HEK293 (cell line): ENCODE measurements at regions not wholly inside any gene's neighbourhood (a gene's known extent, or its start where the extent isn't known, plus 50 kb on each side); places are given as distances from the start of the nearest gene placed in this dataset.

Experiments
- CTCF ChIA-PET: fragments of 350-600 bp; formaldehyde crosslinking; extraction: SDS; loops from one replicate; lab custom pipeline; 2021; ENCODE audit warnings: antibody characterized with exemption; lab: Yijun Ruan, JAX
- POLR2A ChIA-PET: fragments of 300-600 bp; formaldehyde crosslinking; extraction: SDS; loops from one replicate; lab custom pipeline; 2020; ENCODE audit warnings: antibody characterized with exemption, inconsistent platforms; lab: Yijun Ruan, JAX
- H3K27ac ChIP-seq: fragments of 200-500 bp; sonication (Bioruptor generic); 2 replicates; pipeline ENCODE4 v1.5.1; 2014; ENCODE audit warnings: low read depth, low read length, control low read depth, inconsistent platforms; ENCODE audit errors: extremely low read depth
- H3K36me3 ChIP-seq, 2 experiments: fragments of 200-500 bp in 1 of 2; sonication (Bioruptor generic) in 1 of 2; 1 replicate in 1 of 2; 2 replicates in 1 of 2; pipeline ENCODE4 v1.5.1; 2014 to 2017; ENCODE audit warnings: inconsistent platforms in 2 of 2, low read length in 2 of 2; ENCODE audit not compliant: control insufficient read depth in 2 of 2, insufficient read depth in 1 of 2
- H3K4me1 ChIP-seq: fragments of 200-500 bp; sonication (Bioruptor generic); 2 replicates; pipeline ENCODE4 v1.5.1; 2014; ENCODE audit warnings: mild to moderate bottlenecking, low read length, inconsistent platforms; ENCODE audit not compliant: control insufficient read depth, insufficient read depth
- H3K4me3 ChIP-seq: 2 replicates; pipeline ENCODE4 v1.5.1; 2011; ENCODE audit warnings: low read depth, mild to moderate bottlenecking, control low read depth, low read length, moderate library complexity
- H3K9me3 ChIP-seq: fragments of 200-500 bp; sonication (Bioruptor generic); 2 replicates; pipeline ENCODE4 v1.5.1; 2014; ENCODE audit warnings: low read depth, low read length, inconsistent platforms; ENCODE audit not compliant: control insufficient read depth, insufficient read depth
- FEZF1 ChIP-seq: fragments of 450-650 bp; formaldehyde crosslinking; IDR thresholded peaks from 2 replicates; pipeline ENCODE4 v1.5.1; 2016; ENCODE audit warnings: missing biosample characterization, missing genetic modification characterization
- GLI4 ChIP-seq: fragments of 450-650 bp; formaldehyde crosslinking; IDR thresholded peaks from 2 replicates; pipeline ENCODE4 v1.5.1; 2016; ENCODE audit warnings: missing biosample characterization, missing genetic modification characterization
- KLF1 ChIP-seq: fragments of 450-650 bp; formaldehyde crosslinking; IDR thresholded peaks from 2 replicates; pipeline ENCODE4 v1.5.1; 2016; ENCODE audit warnings: missing biosample characterization, missing genetic modification characterization
- PRDM2 ChIP-seq: fragments of 450-650 bp; formaldehyde crosslinking; IDR thresholded peaks from 2 replicates; pipeline ENCODE4 v1.5.1; 2016; ENCODE audit warnings: missing biosample characterization, missing genetic modification characterization, borderline replicate concordance
- SP3 ChIP-seq: fragments of 450-650 bp; formaldehyde crosslinking; IDR thresholded peaks from 2 replicates; pipeline ENCODE4 v1.5.1; 2016; ENCODE audit warnings: missing biosample characterization, missing genetic modification characterization
- ZFHX2 ChIP-seq: fragments of 450-650 bp; formaldehyde crosslinking; conservative IDR thresholded peaks from 2 replicates; pipeline ENCODE4 v1.5.1; 2016; ENCODE audit warnings: missing biosample characterization, missing genetic modification characterization
- ZFP3 ChIP-seq: fragments of 450-650 bp; formaldehyde crosslinking; IDR thresholded peaks from 2 replicates; pipeline ENCODE4 v1.5.1; 2016; ENCODE audit warnings: low read depth, missing biosample characterization, missing genetic modification characterization
- ZNF174 ChIP-seq: fragments of 450-650 bp; formaldehyde crosslinking; IDR thresholded peaks from 2 replicates; pipeline ENCODE4 v1.5.0; 2017; ENCODE audit warnings: missing biosample characterization, mild to moderate bottlenecking, missing genetic modification characterization
- ZNF184 ChIP-seq: fragments of 450-650 bp; IDR thresholded peaks from 2 replicates; pipeline ENCODE4 v1.5.1; 2018; ENCODE audit warnings: missing biosample characterization, mild to moderate bottlenecking, missing genetic modification characterization
- ZNF324 ChIP-seq: fragments of 450-650 bp; formaldehyde crosslinking; IDR thresholded peaks from 2 replicates; pipeline ENCODE4 v1.5.1; 2016; ENCODE audit warnings: missing biosample characterization, missing genetic modification characterization
- ZNF350 ChIP-seq: fragments of 450-650 bp; formaldehyde crosslinking; IDR thresholded peaks from 2 replicates; pipeline ENCODE4 v1.5.0; 2017; ENCODE audit warnings: missing biosample characterization, mild to moderate bottlenecking, missing genetic modification characterization
- ZNF366 ChIP-seq: fragments of 450-650 bp; formaldehyde crosslinking; conservative IDR thresholded peaks from 2 replicates; pipeline ENCODE4 v1.5.1; 2016; ENCODE audit warnings: missing biosample characterization, missing genetic modification characterization
- ZNF658 ChIP-seq: fragments of 450-650 bp; formaldehyde crosslinking; IDR thresholded peaks from 2 replicates; pipeline ENCODE4; 2016; ENCODE audit warnings: missing biosample characterization, missing genetic modification characterization
- ZNF670 ChIP-seq: fragments of 450-650 bp; formaldehyde crosslinking; IDR thresholded peaks from 2 replicates; pipeline ENCODE4 v1.5.1; 2016; ENCODE audit warnings: missing biosample characterization, missing genetic modification characterization, low read depth
- ZNF707 ChIP-seq: fragments of 450-650 bp; formaldehyde crosslinking; IDR thresholded peaks from 2 replicates; pipeline ENCODE4 v1.5.1; 2016; ENCODE audit warnings: missing biosample characterization, missing genetic modification characterization
- ZNF777 ChIP-seq: fragments of 450-650 bp; formaldehyde crosslinking; IDR thresholded peaks from 2 replicates; pipeline ENCODE4 v1.5.1; 2017; ENCODE audit warnings: missing biosample characterization, missing genetic modification characterization, borderline replicate concordance
- ZNF843 ChIP-seq: fragments of 450-650 bp; formaldehyde crosslinking; IDR thresholded peaks from 2 replicates; pipeline ENCODE4 v1.5.1; 2016; ENCODE audit warnings: missing biosample characterization, missing genetic modification characterization
- ZSCAN23 ChIP-seq: fragments of 450-650 bp; formaldehyde crosslinking; IDR thresholded peaks from 2 replicates; pipeline ENCODE4 v1.5.1; 2016; ENCODE audit warnings: missing biosample characterization, missing genetic modification characterization

- no peak overlapping the region for H3K4me3 ChIP-seq
- H3K9me3 ChIP-seq, result no peaks in the 10 kb centered on the region
- no peaks in the 10 kb centered on the region for H3K36me3 ChIP-seq
- no peak for TF ChIP-seq ZNF350 (tag by site-specific recombination)
- no peak overlapping the region for H3K27ac ChIP-seq
- POLR2A ChIA-PET, result no interaction called here
- H3K4me1 ChIP-seq, result no peaks in the 10 kb centered on the region
- CTCF ChIA-PET, result interaction anchor here (1.3 to 1.4 kb wide), 2 partner anchors 11 to 44 kb away, joined by 3 to 4 read pairs; no protein-coding TSS in a partner anchor
Observed at GRCh38 chr11:112842151-112842550, 119.1 kb upstream of the NCAM1 start.

GRCh38 chr11:112844517-112844916 lies 116.7 kb upstream of the NCAM1 start:
- Histone ChIP-seq H3K36me3 (no peaks in the 10 kb centered on the region), H3K4me1 (no peaks in the 10 kb centered on the region), H3K9me3 (no peaks in the 10 kb centered on the region), H3K4me3 (no peak overlapping the region), H3K27ac (no peak overlapping the region)
- TF ChIP-seq ZFP3 (no peak), ZNF670 (tag by site-specific recombination) (no peak)
- CTCF ChIA-PET, result no interaction called here
- POLR2A ChIA-PET, result no interaction called here

GRCh38 chr11:112847568-112847967 lies 113.7 kb upstream of the NCAM1 start:
- Histone ChIP-seq H3K4me3 (no peak overlapping the region), H3K4me1 (no peaks in the 10 kb centered on the region), H3K9me3 (no peaks in the 10 kb centered on the region), H3K27ac (no peak overlapping the region), H3K36me3 (no peaks in the 10 kb centered on the region)
- CTCF ChIA-PET, result interaction anchor here (0.7 to 0.9 kb wide), 2 partner anchors 16 to 38 kb away, joined by 3 read pairs; no protein-coding TSS in a partner anchor
- POLR2A ChIA-PET, result no interaction called here
- TF ChIP-seq ZNF184 (tag by site-specific recombination) (no peak), ZNF658 (no peak), SP3 (no peak), ZNF324 (tag by site-specific recombination) (no peak), KLF1 (tag by site-specific recombination) (no peak), ZNF843 (tag by site-specific recombination) (no peak), ZFHX2 (no peak), ZSCAN23 (no peak), PRDM2 (tag by site-specific recombination) (no peak), ZNF366 (no peak), ZNF707 (tag by site-specific recombination) (no peak), ZNF777 (tag by site-specific recombination) (no peak), ZNF174 (no peak), GLI4 (tag by site-specific recombination) (no peak), FEZF1 (tag by site-specific recombination) (no peak)
